GM23338 (cell line): ENCODE measurements at regions not wholly inside any gene's neighbourhood (a gene's known extent, or its start where the extent isn't known, plus 50 kb on each side); places are given as distances from the start of the nearest gene placed in this dataset.

ENCODE experiments used
- ATAC-seq: fragments of 200-7000 bp; cut with Tn5 transposase; 3 replicates; pipeline ENCODE4 v1.9.1; 2020
- DNase-seq: peaks from one replicate; pipeline ENCODE4 v3.0.0-alpha.2; 2015; ENCODE audit warnings: low spot score
- H2AFZ ChIP-seq: fragments of 200-600 bp; sonication (generic); 2 replicates; pipeline ENCODE4 v1.8.0; 2016; ENCODE audit warnings: antibody characterized with exemption, mild to moderate bottlenecking, moderate library complexity
- H3F3A ChIP-seq: fragments of 200-600 bp; sonication (generic); replicated peaks from 2 replicates; pipeline ENCODE4 v1.8.0; 2017; ENCODE audit warnings: antibody characterized with exemption, mixed run types, low read depth
- H3K27ac ChIP-seq: fragments of 200-600 bp; sonication (generic); 2 replicates; pipeline ENCODE4 v1.6.1; 2016; ENCODE audit warnings: low read depth
- H3K27me3 ChIP-seq: fragments of 200-600 bp; sonication (generic); 2 replicates; pipeline ENCODE4 v1.8.0; 2016; ENCODE audit warnings: mild to moderate bottlenecking, mixed run types, moderate library complexity; ENCODE audit not compliant: insufficient read depth
- H3K36me3 ChIP-seq: fragments of 200-600 bp; sonication (generic); 2 replicates; pipeline ENCODE4 v1.8.0; 2016; ENCODE audit warnings: mild to moderate bottlenecking; ENCODE audit not compliant: insufficient read depth
- H3K4me1 ChIP-seq: fragments of 200-600 bp; sonication (generic); 2 replicates; pipeline ENCODE4 v1.8.0; 2016; ENCODE audit warnings: mild to moderate bottlenecking, moderate library complexity; ENCODE audit not compliant: insufficient read depth
- H3K4me2 ChIP-seq: fragments of 200-600 bp; sonication (generic); 2 replicates; pipeline ENCODE4 v1.7.1; 2017; ENCODE audit warnings: mixed run types
- H3K4me3 ChIP-seq: fragments of 200-600 bp; sonication (generic); 2 replicates; pipeline ENCODE4 v1.6.1; 2016; ENCODE audit warnings: mixed run types
- H3K79me2 ChIP-seq: fragments of 200-600 bp; sonication (generic); replicated peaks from 2 replicates; pipeline ENCODE4 v1.8.0; 2017; ENCODE audit warnings: mild to moderate bottlenecking; ENCODE audit not compliant: insufficient read depth
- H3K9me2 ChIP-seq: fragments of 200-600 bp; sonication (generic); 2 replicates; pipeline ENCODE4 v1.8.0; 2017; ENCODE audit not compliant: insufficient read depth
- H4K20me1 ChIP-seq: fragments of 200-600 bp; sonication (generic); replicated peaks from 2 replicates; pipeline ENCODE4 v1.8.0; 2017; ENCODE audit warnings: mild to moderate bottlenecking; ENCODE audit not compliant: insufficient read depth
- H3K27ac Mint-ChIP-seq: 2 replicates; pipeline ENCODE4 v1.8.0; 2020; ENCODE audit warnings: inconsistent platforms, mild to moderate bottlenecking, moderate library complexity, mixed read lengths
- H3K27me3 Mint-ChIP-seq: 3 replicates; pipeline ENCODE4 v1.8.0; 2022; ENCODE audit warnings: low read depth, mild to moderate bottlenecking, moderate library complexity, mixed read lengths, inconsistent platforms; ENCODE audit not compliant: insufficient read depth, poor library complexity
- H3K36me3 Mint-ChIP-seq: 3 replicates; pipeline ENCODE4 v1.8.0; 2021; ENCODE audit warnings: low read depth, mild to moderate bottlenecking, inconsistent platforms, moderate library complexity, mixed read lengths
- H3K4me1 Mint-ChIP-seq: 3 replicates; pipeline ENCODE4 v1.8.0; 2020; ENCODE audit warnings: mild to moderate bottlenecking, inconsistent platforms, mixed read lengths
- H3K4me3 Mint-ChIP-seq: 3 replicates; pipeline ENCODE4 v1.8.0; 2021; ENCODE audit warnings: moderate library complexity, mild to moderate bottlenecking, inconsistent platforms, mixed read lengths
- H3K9me3 Mint-ChIP-seq: 3 replicates; pipeline ENCODE4 v1.8.0; 2020; ENCODE audit warnings: moderate library complexity, mild to moderate bottlenecking, inconsistent platforms, mixed read lengths
- CREB1 ChIP-seq: fragments of 250-450 bp; sonication (Bioruptor Pico); IDR thresholded peaks from 2 replicates; pipeline ENCODE4 v1.5.0; 2020; ENCODE audit warnings: low read depth, mild to moderate bottlenecking, moderate library complexity
- EZH2 ChIP-seq: fragments of 200-600 bp; sonication (generic); IDR thresholded peaks from one replicate; pipeline ENCODE4 v1.8.0; 2017; ENCODE audit warnings: antibody characterized with exemption, mild to moderate bottlenecking, low read depth; ENCODE audit not compliant: unreplicated experiment
- EZH2phosphoT487 ChIP-seq: fragments of 200-600 bp; sonication (generic); IDR thresholded peaks from one replicate; pipeline ENCODE4 v1.8.1; 2018; ENCODE audit warnings: antibody characterized with exemption; ENCODE audit not compliant: unreplicated experiment
- JUNB ChIP-seq: IDR thresholded peaks from one replicate; pipeline ENCODE4 v1.6.1; 2016; ENCODE audit warnings: antibody characterized with exemption; ENCODE audit not compliant: unreplicated experiment
- NANOG ChIP-seq: IDR thresholded peaks from 2 replicates; pipeline ENCODE4 v1.6.1; 2016; ENCODE audit warnings: antibody characterized with exemption, borderline replicate concordance
- POLR2AphosphoS5 ChIP-seq: IDR thresholded peaks from 2 replicates; pipeline ENCODE4 v1.6.1; 2016; ENCODE audit warnings: antibody characterized with exemption, low read depth
- STAT1 ChIP-seq: IDR thresholded peaks from one replicate; pipeline ENCODE4 v1.6.1; 2016; ENCODE audit warnings: antibody characterized with exemption; ENCODE audit not compliant: unreplicated experiment
- ZNF114 ChIP-seq: fragments of 250-450 bp; sonication (Bioruptor Pico); IDR thresholded peaks from 2 replicates; pipeline ENCODE4 v1.5.0; 2020; ENCODE audit warnings: mild to moderate bottlenecking, moderate library complexity
- ZNF331 ChIP-seq: fragments of 250-450 bp; sonication (Bioruptor Pico); IDR thresholded peaks from 2 replicates; pipeline ENCODE4 v1.5.0; 2020; ENCODE audit warnings: low read depth, mild to moderate bottlenecking, moderate library complexity
- TF ChIP-seq, protein P1 (sequence below): IDR thresholded peaks from one replicate; pipeline ENCODE4 v1.6.1; 2018; ENCODE audit warnings: antibody characterized with exemption; ENCODE audit not compliant: unreplicated experiment
- TF ChIP-seq, protein P2 (sequence below): fragments of 250-450 bp; sonication (Bioruptor Pico); IDR thresholded peaks from 2 replicates; pipeline ENCODE4 v1.5.0; 2020; ENCODE audit warnings: mild to moderate bottlenecking, moderate library complexity
- TF ChIP-seq, protein P3 (sequence below): IDR thresholded peaks from 2 replicates; pipeline ENCODE4 v1.6.1; 2016; ENCODE audit warnings: antibody characterized with exemption
- TF ChIP-seq, protein P4 (sequence below), 2 experiments: fragments of 200-600 bp in 1 of 2; sonication (generic) in 1 of 2; conservative IDR thresholded peaks; 2 replicates each; pipeline versions ENCODE4 v1.5.1 to v1.6.1; 2016 to 2017; ENCODE audit warnings: antibody characterized with exemption in 2 of 2, low read depth in 2 of 2, mild to moderate bottlenecking in 2 of 2, moderate library complexity in 1 of 2

DNA sequence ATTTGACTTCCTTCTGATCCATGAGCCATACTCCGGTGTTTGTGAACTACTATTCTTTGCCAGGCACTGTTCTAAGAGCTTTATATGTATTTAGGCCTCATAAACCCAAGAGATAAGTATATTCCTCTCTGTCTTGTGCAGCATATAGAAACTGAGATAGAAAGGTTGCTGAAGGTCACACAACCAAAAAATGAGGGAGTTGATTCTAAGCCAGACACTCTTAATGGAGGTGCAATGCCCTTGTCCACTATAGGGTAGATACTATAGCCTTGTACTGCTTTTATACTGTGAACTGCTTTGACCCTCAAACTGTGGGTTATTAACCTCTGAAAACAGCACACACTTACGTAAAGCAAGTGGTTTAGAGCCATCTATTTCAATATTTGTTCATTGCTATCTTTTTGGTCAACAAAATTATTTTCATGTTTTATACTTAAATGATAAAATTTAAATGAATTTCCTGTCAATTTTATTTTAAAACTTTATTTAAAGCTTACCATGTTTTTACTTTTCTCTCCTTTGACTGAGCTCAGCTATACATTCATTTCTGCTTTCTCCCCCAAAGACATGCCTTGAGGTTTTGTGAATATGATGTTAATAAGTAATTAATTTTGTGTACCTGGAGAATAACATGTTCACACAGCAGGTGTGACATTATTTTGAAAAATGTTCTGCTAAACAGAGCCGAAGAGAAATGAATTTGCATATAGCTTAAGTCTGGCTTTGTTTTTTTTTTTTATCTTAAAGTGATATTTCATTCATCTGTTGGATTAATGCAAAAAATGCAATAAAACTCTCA is 687.3 kb downstream of the DNAJB9 start:
- Mint-ChIP-seq H3K36me3 (no peaks in the 10 kb centered on the region), H3K4me3 (no peak overlapping the region), H3K27me3 (no peaks in the 10 kb centered on the region), H3K9me3 (no peaks in the 10 kb centered on the region; the same call in 2 of the 3 replicates), H3K4me1 (peaks cover 8% of the 10 kb centered on the region), H3K27ac (no peak overlapping the region)
- no peak overlapping the region for H3K4me2 ChIP-seq
- H4K20me1 ChIP-seq: no peaks in the 10 kb centered on the region
- no peak overlapping the region for H3K27ac ChIP-seq
- H3K79me2 ChIP-seq: no peaks in the 10 kb centered on the region
- H3K36me3 ChIP-seq: no peaks in the 10 kb centered on the region
- TF ChIP-seq, protein P1, sequence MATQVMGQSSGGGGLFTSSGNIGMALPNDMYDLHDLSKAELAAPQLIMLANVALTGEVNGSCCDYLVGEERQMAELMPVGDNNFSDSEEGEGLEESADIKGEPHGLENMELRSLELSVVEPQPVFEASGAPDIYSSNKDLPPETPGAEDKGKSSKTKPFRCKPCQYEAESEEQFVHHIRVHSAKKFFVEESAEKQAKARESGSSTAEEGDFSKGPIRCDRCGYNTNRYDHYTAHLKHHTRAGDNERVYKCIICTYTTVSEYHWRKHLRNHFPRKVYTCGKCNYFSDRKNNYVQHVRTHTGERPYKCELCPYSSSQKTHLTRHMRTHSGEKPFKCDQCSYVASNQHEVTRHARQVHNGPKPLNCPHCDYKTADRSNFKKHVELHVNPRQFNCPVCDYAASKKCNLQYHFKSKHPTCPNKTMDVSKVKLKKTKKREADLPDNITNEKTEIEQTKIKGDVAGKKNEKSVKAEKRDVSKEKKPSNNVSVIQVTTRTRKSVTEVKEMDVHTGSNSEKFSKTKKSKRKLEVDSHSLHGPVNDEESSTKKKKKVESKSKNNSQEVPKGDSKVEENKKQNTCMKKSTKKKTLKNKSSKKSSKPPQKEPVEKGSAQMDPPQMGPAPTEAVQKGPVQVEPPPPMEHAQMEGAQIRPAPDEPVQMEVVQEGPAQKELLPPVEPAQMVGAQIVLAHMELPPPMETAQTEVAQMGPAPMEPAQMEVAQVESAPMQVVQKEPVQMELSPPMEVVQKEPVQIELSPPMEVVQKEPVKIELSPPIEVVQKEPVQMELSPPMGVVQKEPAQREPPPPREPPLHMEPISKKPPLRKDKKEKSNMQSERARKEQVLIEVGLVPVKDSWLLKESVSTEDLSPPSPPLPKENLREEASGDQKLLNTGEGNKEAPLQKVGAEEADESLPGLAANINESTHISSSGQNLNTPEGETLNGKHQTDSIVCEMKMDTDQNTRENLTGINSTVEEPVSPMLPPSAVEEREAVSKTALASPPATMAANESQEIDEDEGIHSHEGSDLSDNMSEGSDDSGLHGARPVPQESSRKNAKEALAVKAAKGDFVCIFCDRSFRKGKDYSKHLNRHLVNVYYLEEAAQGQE: no peak
- no peak for TF ChIP-seq ZNF331 (CRISPR knock-in tag)
- TF ChIP-seq, protein P2, sequence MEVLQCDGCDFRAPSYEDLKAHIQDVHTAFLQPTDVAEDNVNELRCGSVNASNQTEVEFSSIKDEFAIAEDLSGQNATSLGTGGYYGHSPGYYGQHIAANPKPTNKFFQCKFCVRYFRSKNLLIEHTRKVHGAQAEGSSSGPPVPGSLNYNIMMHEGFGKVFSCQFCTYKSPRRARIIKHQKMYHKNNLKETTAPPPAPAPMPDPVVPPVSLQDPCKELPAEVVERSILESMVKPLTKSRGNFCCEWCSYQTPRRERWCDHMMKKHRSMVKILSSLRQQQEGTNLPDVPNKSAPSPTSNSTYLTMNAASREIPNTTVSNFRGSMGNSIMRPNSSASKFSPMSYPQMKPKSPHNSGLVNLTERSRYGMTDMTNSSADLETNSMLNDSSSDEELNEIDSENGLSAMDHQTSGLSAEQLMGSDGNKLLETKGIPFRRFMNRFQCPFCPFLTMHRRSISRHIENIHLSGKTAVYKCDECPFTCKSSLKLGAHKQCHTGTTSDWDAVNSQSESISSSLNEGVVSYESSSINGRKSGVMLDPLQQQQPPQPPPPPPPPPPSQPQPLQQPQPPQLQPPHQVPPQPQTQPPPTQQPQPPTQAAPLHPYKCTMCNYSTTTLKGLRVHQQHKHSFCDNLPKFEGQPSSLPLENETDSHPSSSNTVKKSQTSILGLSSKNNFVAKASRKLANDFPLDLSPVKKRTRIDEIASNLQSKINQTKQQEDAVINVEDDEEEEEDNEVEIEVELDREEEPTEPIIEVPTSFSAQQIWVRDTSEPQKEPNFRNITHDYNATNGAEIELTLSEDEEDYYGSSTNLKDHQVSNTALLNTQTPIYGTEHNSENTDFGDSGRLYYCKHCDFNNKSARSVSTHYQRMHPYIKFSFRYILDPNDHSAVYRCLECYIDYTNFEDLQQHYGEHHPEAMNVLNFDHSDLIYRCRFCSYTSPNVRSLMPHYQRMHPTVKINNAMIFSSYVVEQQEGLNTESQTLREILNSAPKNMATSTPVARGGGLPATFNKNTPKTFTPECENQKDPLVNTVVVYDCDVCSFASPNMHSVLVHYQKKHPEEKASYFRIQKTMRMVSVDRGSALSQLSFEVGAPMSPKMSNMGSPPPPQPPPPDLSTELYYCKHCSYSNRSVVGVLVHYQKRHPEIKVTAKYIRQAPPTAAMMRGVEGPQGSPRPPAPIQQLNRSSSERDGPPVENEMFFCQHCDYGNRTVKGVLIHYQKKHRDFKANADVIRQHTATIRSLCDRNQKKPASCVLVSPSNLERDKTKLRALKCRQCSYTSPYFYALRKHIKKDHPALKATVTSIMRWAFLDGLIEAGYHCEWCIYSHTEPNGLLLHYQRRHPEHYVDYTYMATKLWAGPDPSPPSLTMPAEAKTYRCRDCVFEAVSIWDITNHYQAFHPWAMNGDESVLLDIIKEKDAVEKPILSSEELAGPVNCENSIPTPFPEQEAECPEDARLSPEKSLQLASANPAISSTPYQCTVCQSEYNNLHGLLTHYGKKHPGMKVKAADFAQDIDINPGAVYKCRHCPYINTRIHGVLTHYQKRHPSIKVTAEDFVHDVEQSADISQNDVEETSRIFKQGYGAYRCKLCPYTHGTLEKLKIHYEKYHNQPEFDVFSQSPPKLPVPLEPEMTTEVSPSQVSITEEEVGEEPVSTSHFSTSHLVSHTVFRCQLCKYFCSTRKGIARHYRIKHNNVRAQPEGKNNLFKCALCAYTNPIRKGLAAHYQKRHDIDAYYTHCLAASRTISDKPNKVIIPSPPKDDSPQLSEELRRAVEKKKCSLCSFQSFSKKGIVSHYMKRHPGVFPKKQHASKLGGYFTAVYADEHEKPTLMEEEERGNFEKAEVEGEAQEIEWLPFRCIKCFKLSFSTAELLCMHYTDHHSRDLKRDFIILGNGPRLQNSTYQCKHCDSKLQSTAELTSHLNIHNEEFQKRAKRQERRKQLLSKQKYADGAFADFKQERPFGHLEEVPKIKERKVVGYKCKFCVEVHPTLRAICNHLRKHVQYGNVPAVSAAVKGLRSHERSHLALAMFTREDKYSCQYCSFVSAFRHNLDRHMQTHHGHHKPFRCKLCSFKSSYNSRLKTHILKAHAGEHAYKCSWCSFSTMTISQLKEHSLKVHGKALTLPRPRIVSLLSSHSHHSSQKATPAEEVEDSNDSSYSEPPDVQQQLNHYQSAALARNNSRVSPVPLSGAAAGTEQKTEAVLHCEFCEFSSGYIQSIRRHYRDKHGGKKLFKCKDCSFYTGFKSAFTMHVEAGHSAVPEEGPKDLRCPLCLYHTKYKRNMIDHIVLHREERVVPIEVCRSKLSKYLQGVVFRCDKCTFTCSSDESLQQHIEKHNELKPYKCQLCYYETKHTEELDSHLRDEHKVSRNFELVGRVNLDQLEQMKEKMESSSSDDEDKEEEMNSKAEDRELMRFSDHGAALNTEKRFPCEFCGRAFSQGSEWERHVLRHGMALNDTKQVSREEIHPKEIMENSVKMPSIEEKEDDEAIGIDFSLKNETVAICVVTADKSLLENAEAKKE (CRISPR knock-in tag): no peak
- TF ChIP-seq, protein P3, sequence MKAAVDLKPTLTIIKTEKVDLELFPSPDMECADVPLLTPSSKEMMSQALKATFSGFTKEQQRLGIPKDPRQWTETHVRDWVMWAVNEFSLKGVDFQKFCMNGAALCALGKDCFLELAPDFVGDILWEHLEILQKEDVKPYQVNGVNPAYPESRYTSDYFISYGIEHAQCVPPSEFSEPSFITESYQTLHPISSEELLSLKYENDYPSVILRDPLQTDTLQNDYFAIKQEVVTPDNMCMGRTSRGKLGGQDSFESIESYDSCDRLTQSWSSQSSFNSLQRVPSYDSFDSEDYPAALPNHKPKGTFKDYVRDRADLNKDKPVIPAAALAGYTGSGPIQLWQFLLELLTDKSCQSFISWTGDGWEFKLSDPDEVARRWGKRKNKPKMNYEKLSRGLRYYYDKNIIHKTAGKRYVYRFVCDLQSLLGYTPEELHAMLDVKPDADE: no peak
- TF ChIP-seq EZH2phosphoT487: no peak
- no peak for TF ChIP-seq EZH2
- TF ChIP-seq STAT1: no peak
- TF ChIP-seq CREB1: no peak
- no peak for TF ChIP-seq JUNB
- no peak for TF ChIP-seq POLR2AphosphoS5
- no peak for TF ChIP-seq NANOG
- TF ChIP-seq, protein P4, sequence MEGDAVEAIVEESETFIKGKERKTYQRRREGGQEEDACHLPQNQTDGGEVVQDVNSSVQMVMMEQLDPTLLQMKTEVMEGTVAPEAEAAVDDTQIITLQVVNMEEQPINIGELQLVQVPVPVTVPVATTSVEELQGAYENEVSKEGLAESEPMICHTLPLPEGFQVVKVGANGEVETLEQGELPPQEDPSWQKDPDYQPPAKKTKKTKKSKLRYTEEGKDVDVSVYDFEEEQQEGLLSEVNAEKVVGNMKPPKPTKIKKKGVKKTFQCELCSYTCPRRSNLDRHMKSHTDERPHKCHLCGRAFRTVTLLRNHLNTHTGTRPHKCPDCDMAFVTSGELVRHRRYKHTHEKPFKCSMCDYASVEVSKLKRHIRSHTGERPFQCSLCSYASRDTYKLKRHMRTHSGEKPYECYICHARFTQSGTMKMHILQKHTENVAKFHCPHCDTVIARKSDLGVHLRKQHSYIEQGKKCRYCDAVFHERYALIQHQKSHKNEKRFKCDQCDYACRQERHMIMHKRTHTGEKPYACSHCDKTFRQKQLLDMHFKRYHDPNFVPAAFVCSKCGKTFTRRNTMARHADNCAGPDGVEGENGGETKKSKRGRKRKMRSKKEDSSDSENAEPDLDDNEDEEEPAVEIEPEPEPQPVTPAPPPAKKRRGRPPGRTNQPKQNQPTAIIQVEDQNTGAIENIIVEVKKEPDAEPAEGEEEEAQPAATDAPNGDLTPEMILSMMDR (conservative IDR thresholded peaks at IDR 0.05; ENCODE audit: low read depth in 2 of 2): no peak
- TF ChIP-seq ZNF114: no peak
- H3K27me3 ChIP-seq: no peaks in the 10 kb centered on the region
- H2AFZ ChIP-seq: no peak overlapping the region
- H3K9me2 ChIP-seq: no peaks in the 10 kb centered on the region; the same call in 1 of the 2 replicates
- ATAC-seq (no peak), DNase-seq (no peak)
- no peaks in the 10 kb centered on the region for H3F3A ChIP-seq
- no peak overlapping the region for H3K4me3 ChIP-seq
- peaks cover 11% of the 10 kb centered on the region; the same call in 1 of the 2 replicates for H3K4me1 ChIP-seq
